ENCODE measurements at regions not wholly inside any gene's neighbourhood (a gene's known extent, or its start where the extent isn't known, plus 50 kb on each side); places are given as distances from the start of the nearest gene placed in this dataset.

DNA sequence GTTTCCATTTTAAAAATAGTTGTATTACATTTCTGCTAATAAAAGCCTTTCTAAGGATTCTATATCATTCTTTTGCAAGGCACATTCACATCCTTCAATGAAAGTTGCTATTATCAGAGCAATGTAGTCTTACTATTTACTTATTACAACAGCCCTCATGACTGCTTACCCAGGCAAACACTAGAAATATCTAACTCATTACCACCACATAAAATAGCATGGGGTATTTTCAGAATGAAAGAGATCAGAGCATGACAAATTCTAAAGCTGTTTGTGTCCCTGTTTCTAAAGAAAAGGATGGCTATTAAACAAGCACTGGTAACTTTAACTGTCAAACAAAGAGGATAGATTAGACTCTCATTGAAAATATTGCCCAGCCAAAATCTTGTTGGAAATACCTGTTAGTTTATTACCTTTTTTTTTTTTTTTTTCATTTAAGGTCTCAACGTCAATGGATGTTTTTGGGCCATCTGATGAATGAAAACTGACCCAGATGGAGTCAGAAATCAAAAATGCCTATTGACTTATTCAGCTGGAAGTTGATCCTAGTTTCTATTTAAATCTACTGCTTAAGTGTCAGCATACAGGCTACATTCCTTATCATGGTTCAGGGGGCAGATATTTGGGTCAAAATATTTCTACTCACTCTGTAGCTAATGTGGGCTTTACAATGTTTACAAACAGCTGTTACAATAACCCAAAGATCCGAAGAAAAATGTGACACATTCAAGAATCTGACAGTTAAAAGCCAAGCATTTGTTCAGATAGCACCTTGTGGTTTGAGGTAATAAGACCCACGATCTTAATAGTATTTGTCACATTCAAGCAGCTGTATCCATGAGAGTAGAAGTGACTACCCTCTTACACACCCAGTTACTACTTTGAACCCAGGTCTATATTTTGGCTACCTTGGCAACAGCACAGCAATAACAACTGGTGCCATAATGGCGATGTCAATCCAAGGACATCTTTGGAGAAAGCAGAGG is 554.8 kb upstream of the MEF2C start:
- Histone ChIP-seq H3K27ac (ENCODE audit: insufficient read depth, low read length, poor library complexity, severe bottlenecking) (no peak overlapping the region), H3K9me3 (ENCODE audit: control insufficient read depth, low read length) (no peaks in the 10 kb centered on the region), H3K4me1 (ENCODE audit: control insufficient read depth, insufficient read depth, low read length, poor library complexity, severe bottlenecking) (no peaks in the 10 kb centered on the region), H3K36me3 (ENCODE audit: control insufficient read depth, insufficient read depth, low read length) (no peaks in the 10 kb centered on the region), H3K4me3 (ENCODE audit: insufficient read depth, low read depth, low read length, poor library complexity, severe bottlenecking) (no peak overlapping the region), H3K27me3 (replicated peaks; ENCODE audit: control insufficient read depth, insufficient read depth, low read length, poor library complexity, severe bottlenecking) (no peaks in the 10 kb centered on the region)
- no peak for DNase-seq

DNA sequence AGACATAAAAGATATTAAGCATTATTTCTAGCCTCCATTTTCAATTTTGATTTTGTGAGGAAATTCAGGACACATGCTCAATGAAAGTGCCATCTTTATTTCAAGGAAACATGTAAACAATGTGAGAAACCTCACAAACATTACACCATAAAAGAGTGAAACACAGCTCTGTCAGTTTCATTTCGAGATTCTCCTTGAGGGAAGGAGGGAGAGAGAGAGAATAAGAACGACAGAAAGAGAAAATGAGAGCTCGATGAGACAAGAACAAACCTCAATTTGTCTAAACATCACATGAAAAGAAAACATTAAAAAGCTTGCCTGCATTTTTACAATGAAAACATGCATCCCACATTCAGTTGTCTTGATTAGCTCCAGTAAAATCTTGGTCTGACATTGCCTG is 553.5 kb upstream of the MEF2C start:
- no peak overlapping the region for H3K4me3 ChIP-seq (ENCODE audit: insufficient read depth, low read depth, low read length, poor library complexity, severe bottlenecking)
- H3K36me3 ChIP-seq (ENCODE audit: control insufficient read depth, insufficient read depth, low read length): no peaks in the 10 kb centered on the region

DNA sequence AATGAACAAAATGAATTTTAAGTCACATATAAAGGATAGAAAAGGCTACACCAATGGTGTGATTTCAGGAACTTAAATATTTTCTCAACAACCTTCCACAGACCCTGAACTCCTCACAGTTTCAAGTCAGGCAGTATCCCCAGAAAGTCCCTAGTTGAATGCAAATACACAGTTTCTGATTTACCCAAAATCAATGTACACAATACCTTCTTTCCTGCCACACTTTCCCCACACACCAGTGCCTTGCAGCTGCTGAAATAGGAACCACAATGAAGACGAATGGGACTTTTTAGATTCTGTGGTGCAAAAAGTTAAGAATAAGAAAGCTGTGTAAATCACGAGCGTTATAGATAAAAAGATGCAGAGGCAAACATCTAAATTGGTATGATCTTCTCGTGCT is 552.4 kb upstream of the MEF2C start:
- Histone ChIP-seq H3K27ac (ENCODE audit: insufficient read depth, low read length, poor library complexity, severe bottlenecking) (no peak overlapping the region), H3K4me3 (ENCODE audit: insufficient read depth, low read depth, low read length, poor library complexity, severe bottlenecking) (no peak overlapping the region)

More for the DNA sequence above, 553.5 kb upstream of the MEF2C start:
- DNase-seq: no peak
- H3K27ac ChIP-seq (ENCODE audit: insufficient read depth, low read length, poor library complexity, severe bottlenecking): no peak overlapping the region
- H3K4me1 ChIP-seq (ENCODE audit: control insufficient read depth, insufficient read depth, low read length, poor library complexity, severe bottlenecking): no peaks in the 10 kb centered on the region
- H3K27me3 ChIP-seq (replicated peaks; ENCODE audit: control insufficient read depth, insufficient read depth, low read length, poor library complexity, severe bottlenecking): no peaks in the 10 kb centered on the region
- H3K9me3 ChIP-seq (ENCODE audit: control insufficient read depth, low read length): no peaks in the 10 kb centered on the region

DNA sequence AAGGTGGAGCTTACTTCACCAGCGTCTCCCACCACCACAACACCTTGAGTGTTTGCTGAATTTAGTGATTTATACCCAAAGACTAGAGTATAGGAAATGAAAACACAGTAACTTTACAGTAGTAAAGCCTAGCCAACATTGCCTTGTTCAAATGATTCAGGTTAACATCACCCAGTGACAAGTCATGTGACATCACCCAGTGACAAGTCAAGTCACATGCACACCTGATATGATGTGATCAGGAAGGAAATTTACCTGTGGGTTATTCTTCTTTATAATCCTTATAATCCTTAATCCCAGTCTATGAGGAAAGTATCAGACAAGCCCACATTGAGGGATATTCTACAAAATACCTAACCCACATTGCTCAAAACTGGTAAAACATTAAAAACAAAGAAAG is 545.6 kb upstream of the MEF2C start:
- no peak overlapping the region for H3K4me3 ChIP-seq (ENCODE audit: insufficient read depth, low read depth, low read length, poor library complexity, severe bottlenecking)
- H3K9me3 ChIP-seq (ENCODE audit: control insufficient read depth, low read length): no peaks in the 10 kb centered on the region
- no peak overlapping the region for H3K27ac ChIP-seq (ENCODE audit: insufficient read depth, low read length, poor library complexity, severe bottlenecking)
- no peaks in the 10 kb centered on the region for H3K27me3 ChIP-seq (replicated peaks; ENCODE audit: control insufficient read depth, insufficient read depth, low read length, poor library complexity, severe bottlenecking)
- no peak for DNase-seq
- no peaks in the 10 kb centered on the region for H3K36me3 ChIP-seq (ENCODE audit: control insufficient read depth, insufficient read depth, low read length)
- no peaks in the 10 kb centered on the region for H3K4me1 ChIP-seq (ENCODE audit: control insufficient read depth, insufficient read depth, low read length, poor library complexity, severe bottlenecking)

More for the DNA sequence above, 552.4 kb upstream of the MEF2C start:
- Histone ChIP-seq H3K9me3 (ENCODE audit: control insufficient read depth, low read length) (no peaks in the 10 kb centered on the region), H3K27me3 (replicated peaks; ENCODE audit: control insufficient read depth, insufficient read depth, low read length, poor library complexity, severe bottlenecking) (no peaks in the 10 kb centered on the region), H3K4me1 (ENCODE audit: control insufficient read depth, insufficient read depth, low read length, poor library complexity, severe bottlenecking) (no peaks in the 10 kb centered on the region), H3K36me3 (ENCODE audit: control insufficient read depth, insufficient read depth, low read length) (no peaks in the 10 kb centered on the region)
- no peak for DNase-seq

DNA sequence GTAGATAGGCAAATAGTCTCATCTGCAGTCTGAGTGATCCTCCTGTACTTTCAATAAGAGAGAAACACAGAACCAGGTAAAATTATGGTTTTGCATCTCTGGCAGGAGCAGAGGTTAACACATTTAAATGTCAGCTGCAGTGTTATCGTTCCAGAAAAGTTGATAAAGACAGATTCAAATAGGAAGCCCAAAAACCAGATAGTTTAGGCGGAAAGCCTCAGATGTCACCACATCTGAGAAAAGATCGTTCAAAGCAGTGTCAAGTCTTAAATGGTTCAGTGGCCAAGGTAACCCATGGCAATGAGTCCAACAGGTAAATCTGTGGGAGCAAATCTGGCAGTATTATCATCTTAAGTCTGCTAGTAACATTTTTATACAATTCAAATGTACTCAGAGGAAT is 542.1 kb upstream of the MEF2C start:
- H3K27ac ChIP-seq (ENCODE audit: insufficient read depth, low read length, poor library complexity, severe bottlenecking): no peak overlapping the region
- no peaks in the 10 kb centered on the region for H3K27me3 ChIP-seq (replicated peaks; ENCODE audit: control insufficient read depth, insufficient read depth, low read length, poor library complexity, severe bottlenecking)
- H3K36me3 ChIP-seq (ENCODE audit: control insufficient read depth, insufficient read depth, low read length): no peaks in the 10 kb centered on the region
- no peaks in the 10 kb centered on the region for H3K4me1 ChIP-seq (ENCODE audit: control insufficient read depth, insufficient read depth, low read length, poor library complexity, severe bottlenecking)
- no peak overlapping the region for H3K4me3 ChIP-seq (ENCODE audit: insufficient read depth, low read depth, low read length, poor library complexity, severe bottlenecking)
- no peaks in the 10 kb centered on the region for H3K9me3 ChIP-seq (ENCODE audit: control insufficient read depth, low read length)
- DNase-seq: no peak

DNA sequence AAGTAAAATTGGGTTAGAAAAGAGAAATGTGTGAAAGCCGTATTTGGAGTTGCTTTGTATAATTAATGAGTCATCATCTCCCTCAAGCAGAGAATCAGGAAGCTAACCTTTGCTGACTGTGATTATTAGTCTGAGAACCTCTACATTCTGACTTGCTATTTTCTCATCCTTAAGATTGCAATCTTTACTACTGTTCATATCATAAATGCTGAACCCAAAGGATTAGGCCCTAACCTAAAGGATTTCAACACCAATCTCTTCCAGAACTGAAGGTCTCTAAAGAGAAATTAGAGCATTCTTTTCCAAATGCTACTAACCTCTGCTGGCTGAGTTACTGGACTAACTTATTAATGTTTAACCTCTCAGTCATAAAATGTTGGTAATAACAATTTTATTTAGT is 538.1 kb upstream of the MEF2C start:
- Histone ChIP-seq H3K4me1 (ENCODE audit: control insufficient read depth, insufficient read depth, low read length, poor library complexity, severe bottlenecking) (no peaks in the 10 kb centered on the region), H3K36me3 (ENCODE audit: control insufficient read depth, insufficient read depth, low read length) (no peaks in the 10 kb centered on the region), H3K9me3 (ENCODE audit: control insufficient read depth, low read length) (no peaks in the 10 kb centered on the region), H3K27me3 (replicated peaks; ENCODE audit: control insufficient read depth, insufficient read depth, low read length, poor library complexity, severe bottlenecking) (no peaks in the 10 kb centered on the region), H3K4me3 (ENCODE audit: insufficient read depth, low read depth, low read length, poor library complexity, severe bottlenecking) (no peak overlapping the region), H3K27ac (ENCODE audit: insufficient read depth, low read length, poor library complexity, severe bottlenecking) (no peak overlapping the region)
- no peak for DNase-seq

DNA sequence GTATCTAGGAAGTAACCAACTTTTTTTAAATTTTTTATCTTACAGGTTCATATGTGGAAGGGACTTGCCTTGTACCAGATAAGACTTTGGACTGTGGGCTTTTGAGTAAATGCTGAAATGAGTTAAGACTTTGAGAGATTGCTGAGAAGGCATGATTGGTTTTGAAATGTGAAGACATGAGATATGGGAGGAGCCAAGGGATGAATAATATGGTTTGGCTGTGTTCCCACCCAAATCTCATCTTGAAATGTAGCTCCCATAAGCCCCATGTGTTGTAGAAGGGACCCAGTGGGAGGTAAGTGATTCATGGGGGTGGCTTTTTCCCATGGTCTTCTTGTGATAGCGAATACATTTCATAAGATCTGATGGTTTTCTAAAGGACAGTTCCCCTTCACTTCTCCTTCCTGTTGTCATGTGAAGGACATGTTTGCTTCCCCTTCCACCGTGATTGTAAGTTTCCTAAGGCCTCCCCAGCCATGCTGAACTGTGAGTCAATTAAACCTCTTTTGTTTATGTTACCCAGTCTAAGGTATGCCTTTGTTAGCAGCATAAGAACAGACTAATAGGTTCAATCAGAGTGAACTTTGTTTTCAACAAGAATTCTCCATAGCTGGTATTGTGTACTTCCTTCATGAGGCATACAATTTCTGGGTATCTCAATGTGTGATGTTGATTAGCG is 535.6 kb upstream of the MEF2C start:
- no peak for DNase-seq
- H3K9me3 ChIP-seq (ENCODE audit: control insufficient read depth, low read length): no peaks in the 10 kb centered on the region
- no peaks in the 10 kb centered on the region for H3K4me1 ChIP-seq (ENCODE audit: control insufficient read depth, insufficient read depth, low read length, poor library complexity, severe bottlenecking)
- H3K27me3 ChIP-seq (replicated peaks; ENCODE audit: control insufficient read depth, insufficient read depth, low read length, poor library complexity, severe bottlenecking): no peaks in the 10 kb centered on the region
- no peak overlapping the region for H3K4me3 ChIP-seq (ENCODE audit: insufficient read depth, low read depth, low read length, poor library complexity, severe bottlenecking)
- H3K36me3 ChIP-seq (ENCODE audit: control insufficient read depth, insufficient read depth, low read length): no peaks in the 10 kb centered on the region
- no peak overlapping the region for H3K27ac ChIP-seq (ENCODE audit: insufficient read depth, low read length, poor library complexity, severe bottlenecking)

DNA sequence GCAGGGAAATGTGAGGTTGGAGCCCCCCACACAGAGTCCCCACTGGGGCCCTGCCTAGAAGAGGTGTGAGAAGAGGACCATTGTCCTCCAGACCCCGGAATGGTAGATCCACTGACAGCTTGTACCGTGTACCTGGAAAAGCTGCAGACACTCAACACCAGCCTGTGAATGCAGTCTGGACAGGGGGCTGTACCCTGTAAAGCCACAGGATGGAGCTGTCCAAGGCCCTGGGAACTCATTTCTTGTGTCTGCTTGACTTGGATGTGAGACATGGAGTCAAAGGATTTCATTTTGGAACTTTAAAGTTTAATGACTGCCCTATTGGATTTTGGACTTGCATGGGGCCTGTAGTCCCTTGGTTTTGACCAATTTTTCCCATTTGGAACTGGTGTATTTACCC is 535.0 kb upstream of the MEF2C start:
- Histone ChIP-seq H3K4me3 (ENCODE audit: insufficient read depth, low read depth, low read length, poor library complexity, severe bottlenecking) (no peak overlapping the region), H3K27me3 (replicated peaks; ENCODE audit: control insufficient read depth, insufficient read depth, low read length, poor library complexity, severe bottlenecking) (no peaks in the 10 kb centered on the region), H3K9me3 (ENCODE audit: control insufficient read depth, low read length) (no peaks in the 10 kb centered on the region), H3K36me3 (ENCODE audit: control insufficient read depth, insufficient read depth, low read length) (no peaks in the 10 kb centered on the region), H3K27ac (ENCODE audit: insufficient read depth, low read length, poor library complexity, severe bottlenecking) (no peak overlapping the region), H3K4me1 (ENCODE audit: control insufficient read depth, insufficient read depth, low read length, poor library complexity, severe bottlenecking) (no peaks in the 10 kb centered on the region)
- no peak for DNase-seq

DNA sequence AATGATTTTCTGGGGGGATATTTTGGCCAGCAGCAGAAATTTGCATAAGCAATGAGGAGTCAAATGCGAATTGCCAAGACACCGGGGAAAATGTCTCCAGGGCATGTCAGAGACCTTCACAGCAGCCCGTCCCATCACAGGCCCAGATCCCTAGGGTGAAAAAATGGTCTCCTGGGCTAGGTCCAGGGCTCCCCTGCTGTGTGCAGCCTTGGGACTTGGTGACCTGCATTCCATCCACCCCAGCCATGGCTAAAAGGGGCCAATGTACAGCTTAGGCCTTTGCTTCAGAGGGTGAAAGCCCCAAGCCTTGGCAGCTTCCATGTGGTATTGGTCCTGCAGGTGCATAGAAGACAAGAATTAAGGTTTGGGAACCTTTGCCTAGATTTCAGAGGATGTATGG is 534.5 kb upstream of the MEF2C start:
- H3K27ac ChIP-seq (ENCODE audit: insufficient read depth, low read length, poor library complexity, severe bottlenecking): no peak overlapping the region
- DNase-seq: no peak
- no peaks in the 10 kb centered on the region for H3K9me3 ChIP-seq (ENCODE audit: control insufficient read depth, low read length)
- no peaks in the 10 kb centered on the region for H3K36me3 ChIP-seq (ENCODE audit: control insufficient read depth, insufficient read depth, low read length)
- H3K27me3 ChIP-seq (replicated peaks; ENCODE audit: control insufficient read depth, insufficient read depth, low read length, poor library complexity, severe bottlenecking): no peaks in the 10 kb centered on the region
- H3K4me1 ChIP-seq (ENCODE audit: control insufficient read depth, insufficient read depth, low read length, poor library complexity, severe bottlenecking): no peaks in the 10 kb centered on the region
- H3K4me3 ChIP-seq (ENCODE audit: insufficient read depth, low read depth, low read length, poor library complexity, severe bottlenecking): no peak overlapping the region

DNA sequence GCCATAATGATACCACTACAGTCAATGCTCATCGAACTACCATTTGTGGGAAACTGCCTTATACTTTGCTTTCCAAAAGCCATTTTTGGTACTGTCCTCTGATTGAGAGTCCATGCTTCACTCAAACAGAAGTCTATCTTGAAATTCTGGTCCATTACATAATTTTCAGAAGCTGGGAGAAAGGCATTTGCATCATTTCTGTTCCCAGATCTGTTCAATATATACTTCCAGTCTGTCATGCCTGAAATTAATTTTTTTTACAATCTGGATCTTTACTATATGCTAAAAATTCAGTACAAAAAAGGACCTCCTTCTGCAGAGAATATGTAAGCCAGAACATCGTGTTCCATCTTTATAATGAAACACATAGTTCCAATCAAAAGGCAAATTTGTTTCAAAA is 528.9 kb upstream of the MEF2C start:
- H3K4me3 ChIP-seq (ENCODE audit: insufficient read depth, low read depth, low read length, poor library complexity, severe bottlenecking): no peak overlapping the region
- no peaks in the 10 kb centered on the region for H3K36me3 ChIP-seq (ENCODE audit: control insufficient read depth, insufficient read depth, low read length)
- no peak overlapping the region for H3K27ac ChIP-seq (ENCODE audit: insufficient read depth, low read length, poor library complexity, severe bottlenecking)
- DNase-seq: no peak
- no peaks in the 10 kb centered on the region for H3K9me3 ChIP-seq (ENCODE audit: control insufficient read depth, low read length)
- no peaks in the 10 kb centered on the region for H3K27me3 ChIP-seq (replicated peaks; ENCODE audit: control insufficient read depth, insufficient read depth, low read length, poor library complexity, severe bottlenecking)
- no peaks in the 10 kb centered on the region for H3K4me1 ChIP-seq (ENCODE audit: control insufficient read depth, insufficient read depth, low read length, poor library complexity, severe bottlenecking)

All from effector memory CD4-positive, alpha-beta T cell (primary cell).